Naive B cell (primary cell): ENCODE measurements at regions not wholly inside any gene's neighbourhood (a gene's known extent, or its start where the extent isn't known, plus 50 kb on each side); places are given as distances from the start of the nearest gene placed in this dataset.

Experiments used
- ATAC-seq, 2 donors: fragments of 150-1000 bp; cut with Tn5 transposase; 2 replicates each; pipeline ENCODE4 v1.10.0; 2021; ENCODE audit warnings: low read depth in 2 of 2, mild to moderate bottlenecking in 2 of 2, moderate library complexity in 2 of 2
- DNase-seq: peaks from one replicate; pipeline ENCODE4 v3.0.0; 2022
- H3K27ac Mint-ChIP-seq, 6 donors: one replicate each; pipeline ENCODE4 v1.8.0; 2020 to 2022; ENCODE audit warnings: mild to moderate bottlenecking in 6 of 6, mixed read lengths in 6 of 6, moderate library complexity in 5 of 6, inconsistent platforms in 2 of 6
- H3K27me3 Mint-ChIP-seq, 3 donors: one replicate each; pipeline ENCODE4 v1.8.0; 2021 to 2022; ENCODE audit warnings: mixed read lengths in 3 of 3, mild to moderate bottlenecking in 1 of 3
- H3K36me3 Mint-ChIP-seq, 2 donors: one replicate each; pipeline ENCODE4 v1.8.0; 2020 to 2022; ENCODE audit warnings: mixed read lengths in 2 of 2, inconsistent platforms in 1 of 2, mild to moderate bottlenecking in 1 of 2
- H3K4me1 Mint-ChIP-seq, 3 donors: one replicate each; pipeline ENCODE4 v1.8.0; 2020 to 2022; ENCODE audit warnings: mixed read lengths in 3 of 3, inconsistent platforms in 1 of 3, mild to moderate bottlenecking in 1 of 3, moderate library complexity in 1 of 3
- H3K4me3 Mint-ChIP-seq, 8 donors: one replicate each; pipeline ENCODE4 v1.8.0; 2020 to 2022; ENCODE audit warnings: mild to moderate bottlenecking in 8 of 8, mixed read lengths in 8 of 8, moderate library complexity in 8 of 8, inconsistent platforms in 2 of 8
- H3K9me3 Mint-ChIP-seq, 7 donors: one replicate each; pipeline ENCODE4 v1.8.0; 2020 to 2022; ENCODE audit warnings: mixed read lengths in 7 of 7, mild to moderate bottlenecking in 5 of 7, inconsistent platforms in 2 of 7, moderate library complexity in 1 of 7

DNA sequence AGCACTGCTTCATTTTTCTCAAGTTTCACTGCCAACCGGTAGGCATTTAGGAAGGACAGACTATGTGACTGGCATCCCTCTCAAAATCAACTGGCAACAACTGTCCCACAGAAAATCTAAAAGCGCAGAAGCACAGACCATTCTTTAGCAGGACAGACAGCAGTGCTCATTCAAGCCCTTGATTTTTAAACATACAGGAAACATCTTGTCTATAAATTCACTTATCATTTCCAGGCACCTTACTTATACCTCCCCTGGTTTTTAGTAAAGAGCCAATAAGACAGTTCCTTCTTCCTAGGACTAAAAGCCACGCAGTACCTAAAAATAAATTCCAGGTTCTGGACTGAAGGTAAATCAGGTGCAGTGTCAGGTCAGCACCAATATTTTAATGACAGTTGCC is 343.2 kb upstream of the WWC1 start:
- DNase-seq (no peak), ATAC-seq (no peak)
- H3K27ac Mint-ChIP-seq, result no peak overlapping the region
- H3K9me3 Mint-ChIP-seq, result peaks cover 0 to 7% (median 0%) of the 10 kb centered on the region in 7 donors
- H3K4me1 Mint-ChIP-seq, result no peaks in the 10 kb centered on the region
- no peak overlapping the region for H3K4me3 Mint-ChIP-seq
- H3K27me3 Mint-ChIP-seq, result no peaks in the 10 kb centered on the region
- H3K36me3 Mint-ChIP-seq, result no peaks in the 10 kb centered on the region

DNA sequence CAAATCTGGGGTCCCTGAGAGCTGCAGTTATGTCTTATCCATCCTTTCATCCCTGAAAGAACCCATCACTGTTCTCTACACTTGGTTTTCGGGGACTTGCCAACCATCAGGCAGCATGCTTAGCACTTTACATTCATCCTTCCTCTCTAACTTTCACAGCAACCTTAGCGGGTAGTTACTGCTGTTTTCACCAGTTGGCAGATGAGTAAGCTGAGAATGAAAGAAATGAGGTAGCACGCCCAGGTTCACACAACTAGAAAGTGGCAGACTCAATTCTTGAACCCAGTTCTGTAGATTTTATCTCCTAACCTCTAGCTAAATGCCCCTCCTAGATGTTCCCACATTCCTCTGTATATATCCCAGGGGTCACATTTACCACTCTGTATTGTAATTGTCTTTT is 342.0 kb upstream of the WWC1 start:
- DNase-seq (no peak), ATAC-seq (no peak)
- no peaks in the 10 kb centered on the region for H3K36me3 Mint-ChIP-seq
- no peak overlapping the region for H3K4me3 Mint-ChIP-seq
- no peaks in the 10 kb centered on the region for H3K4me1 Mint-ChIP-seq
- no peak overlapping the region for H3K27ac Mint-ChIP-seq
- H3K27me3 Mint-ChIP-seq, result no peaks in the 10 kb centered on the region
- H3K9me3 Mint-ChIP-seq, result peaks cover 0 to 7% (median 0%) of the 10 kb centered on the region in 7 donors

DNA sequence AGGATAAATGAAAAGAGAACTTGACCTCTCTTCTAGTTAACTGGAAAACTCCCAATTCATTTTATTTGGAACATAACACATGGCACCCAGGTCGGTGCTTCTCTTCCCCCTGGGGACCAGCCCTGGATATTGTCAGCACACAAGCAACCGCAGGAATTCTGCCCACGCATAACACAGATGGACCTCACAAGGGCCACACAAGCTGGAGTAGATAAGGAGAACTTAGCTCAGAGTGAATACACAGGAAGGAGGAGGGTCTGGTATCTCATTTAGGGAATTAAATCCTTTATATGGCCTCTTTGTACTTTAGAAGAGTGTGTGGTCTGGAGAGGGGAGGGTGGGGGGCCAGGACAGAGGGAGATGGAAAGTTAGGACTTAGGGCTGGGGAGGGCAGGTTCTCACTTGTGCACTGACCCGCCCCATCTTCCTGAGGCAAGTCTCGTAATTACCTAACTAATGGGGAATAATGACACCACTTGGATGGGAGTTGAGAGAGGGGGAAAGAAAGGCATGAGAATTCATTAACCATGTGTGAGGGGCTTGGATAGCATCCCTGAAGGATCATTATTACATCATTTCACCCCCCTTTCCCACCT is 341.2 kb upstream of the WWC1 start:
- ATAC-seq (no peak), DNase-seq (no peak)
- Mint-ChIP-seq H3K27ac (no peak overlapping the region), H3K4me3 (no peak overlapping the region), H3K36me3 (no peaks in the 10 kb centered on the region), H3K27me3 (no peaks in the 10 kb centered on the region), H3K9me3 (peaks cover 0 to 7% (median 0%) of the 10 kb centered on the region in 7 donors), H3K4me1 (no peaks in the 10 kb centered on the region)

DNA sequence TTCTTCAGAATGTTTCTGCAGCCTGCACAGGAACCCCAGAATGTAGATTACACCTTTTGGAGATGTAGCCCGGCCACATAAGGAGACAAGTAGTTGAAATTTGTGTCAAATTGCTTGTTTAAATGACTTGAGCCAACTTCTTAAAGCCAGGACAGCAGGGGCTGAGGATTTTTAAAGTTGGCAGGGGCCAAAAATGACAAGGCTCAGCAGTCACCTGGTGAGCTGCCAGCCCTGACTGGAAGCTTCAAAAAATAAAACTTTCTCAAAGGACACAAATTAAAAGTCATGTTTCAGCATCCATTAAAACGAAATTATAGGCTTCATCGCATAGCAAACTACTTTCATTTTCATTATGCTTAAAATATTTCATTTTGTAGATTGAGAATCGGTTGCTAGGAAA is 340.3 kb upstream of the WWC1 start:
- Mint-ChIP-seq H3K4me3 (no peak overlapping the region), H3K36me3 (no peaks in the 10 kb centered on the region), H3K9me3 (peaks cover 0 to 11% (median 2%) of the 10 kb centered on the region in 7 donors), H3K27me3 (no peaks in the 10 kb centered on the region), H3K27ac (no peak overlapping the region), H3K4me1 (no peaks in the 10 kb centered on the region)
- DNase-seq (no peak), ATAC-seq (no peak)

DNA sequence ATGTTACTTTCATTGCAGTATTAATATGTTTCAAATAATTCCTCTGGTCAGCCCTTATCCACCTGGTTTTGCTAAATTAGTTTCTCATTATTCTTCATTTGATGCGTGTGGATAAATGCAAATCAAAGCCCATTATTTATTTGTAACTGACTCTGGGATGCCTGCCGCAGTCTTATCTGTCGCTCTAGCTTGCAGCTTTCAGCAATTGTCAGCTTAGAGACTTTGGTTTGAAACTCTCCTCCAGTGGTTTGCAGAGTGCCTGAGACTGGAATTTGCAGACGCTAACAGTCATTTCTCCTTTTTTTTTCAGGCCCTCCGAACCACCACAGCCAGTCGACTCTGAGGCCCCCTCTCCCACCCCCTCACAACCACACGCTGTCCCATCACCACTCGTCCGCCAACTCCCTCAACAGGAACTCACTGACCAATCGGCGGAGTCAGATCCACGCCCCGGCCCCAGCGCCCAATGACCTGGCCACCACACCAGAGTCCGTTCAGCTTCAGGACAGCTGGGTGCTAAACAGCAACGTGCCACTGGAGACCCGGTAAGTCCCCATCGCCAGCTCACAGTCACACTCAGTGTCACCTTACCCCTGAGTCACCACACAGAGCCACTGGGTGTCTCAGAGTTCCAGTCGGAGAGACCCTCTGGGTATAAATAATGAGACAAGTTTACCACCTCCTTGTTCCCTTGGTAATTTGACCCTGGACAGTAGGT is 339.0 kb upstream of the WWC1 start:
- peaks cover 2 to 16% (median 5%) of the 10 kb centered on the region in 7 donors for H3K9me3 Mint-ChIP-seq
- no peaks in the 10 kb centered on the region for H3K27me3 Mint-ChIP-seq
- no peaks in the 10 kb centered on the region for H3K36me3 Mint-ChIP-seq
- ATAC-seq, result no peak
- no peak overlapping the region for H3K4me3 Mint-ChIP-seq
- H3K4me1 Mint-ChIP-seq, result no peaks in the 10 kb centered on the region
- DNase-seq, result no peak
- H3K27ac Mint-ChIP-seq, result no peak overlapping the region

DNA sequence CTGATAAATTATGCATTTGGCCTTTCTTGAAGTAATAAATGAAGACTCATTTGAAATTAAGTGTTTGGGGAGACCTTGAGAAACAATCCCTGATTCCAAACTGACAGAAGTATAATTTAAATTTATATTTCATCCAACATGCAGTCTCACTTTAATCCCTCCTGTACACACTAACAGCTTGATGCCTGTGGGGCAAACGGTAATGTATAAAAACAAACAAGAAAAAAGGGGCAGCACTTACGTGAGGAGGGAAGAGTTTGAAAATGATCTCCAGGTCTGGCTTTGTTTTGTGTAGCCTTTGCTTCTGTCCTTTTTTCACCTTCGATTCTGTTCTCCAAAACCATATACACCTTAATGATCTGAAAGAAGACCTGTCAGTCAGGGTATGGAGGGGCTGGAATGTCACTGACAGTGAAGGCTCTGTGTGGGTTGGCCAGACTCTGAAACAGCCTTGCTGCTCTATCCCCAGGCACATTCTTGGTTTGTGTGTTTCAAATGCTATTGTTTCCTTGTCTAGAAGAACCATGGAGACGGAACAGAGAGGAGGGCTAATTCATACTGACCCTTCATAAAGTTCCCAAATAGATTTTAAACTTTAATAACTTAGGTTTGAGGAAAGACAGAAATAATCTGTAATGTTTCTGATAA is 338.2 kb upstream of the WWC1 start:
- H3K9me3 Mint-ChIP-seq, result peaks cover 5 to 25% (median 8%) of the 10 kb centered on the region in 7 donors

DNA sequence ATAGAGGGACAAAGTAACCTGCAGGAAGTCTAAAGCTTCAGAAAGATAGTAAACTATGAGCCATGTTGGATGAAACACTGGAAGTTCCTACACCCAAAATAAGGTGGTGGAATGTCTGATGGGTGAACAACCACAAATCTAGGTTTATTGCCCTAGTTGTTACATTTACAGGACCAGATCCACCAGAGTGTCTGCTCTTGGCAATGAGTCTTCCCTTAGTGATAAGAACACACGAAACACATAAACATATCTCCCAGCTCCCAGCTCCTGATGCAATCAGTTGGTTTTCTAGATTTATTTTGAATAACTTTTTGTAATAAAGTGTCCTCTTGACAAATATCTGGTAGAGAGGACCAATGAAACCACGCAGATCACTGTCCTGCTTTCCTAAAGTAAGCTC is 329.7 kb upstream of the WWC1 start:
- no peaks in the 10 kb centered on the region for H3K4me1 Mint-ChIP-seq
- H3K4me3 Mint-ChIP-seq, result no peak overlapping the region
- peaks cover 5 to 15% (median 6%) of the 10 kb centered on the region in 7 donors for H3K9me3 Mint-ChIP-seq
- ATAC-seq (no peak), DNase-seq (no peak)
- no peak overlapping the region for H3K27ac Mint-ChIP-seq
- H3K27me3 Mint-ChIP-seq, result no peaks in the 10 kb centered on the region
- no peaks in the 10 kb centered on the region for H3K36me3 Mint-ChIP-seq

More for the DNA sequence above, 338.2 kb upstream of the WWC1 start:
- H3K4me1 Mint-ChIP-seq, result no peaks in the 10 kb centered on the region
- H3K4me3 Mint-ChIP-seq, result no peak overlapping the region
- ATAC-seq (no peak), DNase-seq (no peak)
- no peaks in the 10 kb centered on the region for H3K27me3 Mint-ChIP-seq
- H3K36me3 Mint-ChIP-seq, result no peaks in the 10 kb centered on the region
- H3K27ac Mint-ChIP-seq, result no peak overlapping the region

DNA sequence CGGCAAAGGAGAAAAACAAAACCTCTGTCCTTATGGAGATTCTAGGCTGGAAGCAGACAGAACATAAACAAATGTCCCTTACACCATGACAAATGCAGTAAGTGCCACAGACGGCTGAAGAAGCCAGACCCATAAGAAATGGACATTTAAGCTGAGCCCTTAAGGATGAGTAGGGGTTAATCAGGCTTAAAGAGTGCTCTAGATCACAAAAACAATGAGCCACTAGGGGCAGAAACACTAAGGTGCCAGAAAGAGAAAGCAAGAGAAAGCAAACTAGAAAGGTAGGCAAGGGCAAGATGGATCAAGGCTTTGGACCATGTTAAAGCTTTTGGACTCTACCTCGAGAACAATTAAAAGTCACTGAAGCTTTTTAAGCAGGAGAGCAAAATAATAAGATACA is 326.9 kb upstream of the WWC1 start:
- no peak overlapping the region for H3K27ac Mint-ChIP-seq
- peaks cover 0 to 4% (median 0%) of the 10 kb centered on the region in 7 donors for H3K9me3 Mint-ChIP-seq
- H3K27me3 Mint-ChIP-seq, result no peaks in the 10 kb centered on the region
- no peaks in the 10 kb centered on the region for H3K4me1 Mint-ChIP-seq
- DNase-seq (no peak), ATAC-seq (no peak)
- no peaks in the 10 kb centered on the region for H3K36me3 Mint-ChIP-seq
- H3K4me3 Mint-ChIP-seq, result no peak overlapping the region

DNA sequence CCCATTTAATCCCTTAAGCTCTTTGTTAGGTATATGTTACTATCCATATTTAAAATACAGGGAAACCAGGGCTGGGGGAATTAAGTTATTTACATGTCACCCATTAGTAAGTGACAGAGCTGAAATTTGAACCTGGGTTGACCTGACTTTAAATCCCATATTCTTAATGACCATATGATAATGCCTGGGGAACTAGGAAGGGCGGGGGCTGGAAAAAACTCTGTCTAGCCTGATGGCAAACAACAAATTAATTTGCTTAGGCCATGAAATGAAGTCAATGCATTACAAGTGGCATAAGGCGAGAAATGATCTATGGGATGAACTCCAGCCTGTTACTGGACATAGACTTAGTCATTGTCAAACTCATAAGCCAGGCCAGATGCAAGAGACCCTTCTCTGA is 325.7 kb upstream of the WWC1 start:
- Mint-ChIP-seq H3K27me3 (no peaks in the 10 kb centered on the region), H3K4me1 (no peaks in the 10 kb centered on the region), H3K9me3 (peaks cover 0 to 8% (median 0%) of the 10 kb centered on the region in 7 donors), H3K36me3 (no peaks in the 10 kb centered on the region), H3K27ac (no peak overlapping the region), H3K4me3 (no peak overlapping the region)
- DNase-seq (no peak), ATAC-seq (no peak)

DNA sequence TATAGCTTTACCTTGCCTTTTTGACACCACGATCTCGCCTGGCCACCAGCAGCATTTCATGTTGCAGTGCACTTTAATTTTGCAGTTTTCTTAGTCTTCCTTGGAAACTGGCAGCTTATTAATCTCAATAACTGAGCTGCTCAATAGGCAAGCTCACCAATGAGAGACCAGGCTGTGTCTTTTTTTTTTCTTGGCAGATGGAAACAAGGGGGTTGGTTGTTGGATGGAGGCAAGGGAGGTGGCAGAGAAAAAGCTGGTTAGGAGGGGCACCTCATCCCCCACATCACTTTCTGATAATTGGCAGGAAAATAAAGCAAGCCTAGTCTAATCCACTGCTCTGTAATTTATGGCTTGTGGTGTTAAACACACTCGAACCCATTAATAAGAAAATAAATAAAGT is 324.5 kb upstream of the WWC1 start:
- Mint-ChIP-seq H3K4me1 (no peaks in the 10 kb centered on the region), H3K9me3 (peaks cover 0 to 8% (median 3%) of the 10 kb centered on the region in 7 donors), H3K36me3 (no peaks in the 10 kb centered on the region), H3K27me3 (no peaks in the 10 kb centered on the region), H3K27ac (no peak overlapping the region), H3K4me3 (no peak overlapping the region)
- no peak for DNase-seq
- ATAC-seq, result no peak

DNA sequence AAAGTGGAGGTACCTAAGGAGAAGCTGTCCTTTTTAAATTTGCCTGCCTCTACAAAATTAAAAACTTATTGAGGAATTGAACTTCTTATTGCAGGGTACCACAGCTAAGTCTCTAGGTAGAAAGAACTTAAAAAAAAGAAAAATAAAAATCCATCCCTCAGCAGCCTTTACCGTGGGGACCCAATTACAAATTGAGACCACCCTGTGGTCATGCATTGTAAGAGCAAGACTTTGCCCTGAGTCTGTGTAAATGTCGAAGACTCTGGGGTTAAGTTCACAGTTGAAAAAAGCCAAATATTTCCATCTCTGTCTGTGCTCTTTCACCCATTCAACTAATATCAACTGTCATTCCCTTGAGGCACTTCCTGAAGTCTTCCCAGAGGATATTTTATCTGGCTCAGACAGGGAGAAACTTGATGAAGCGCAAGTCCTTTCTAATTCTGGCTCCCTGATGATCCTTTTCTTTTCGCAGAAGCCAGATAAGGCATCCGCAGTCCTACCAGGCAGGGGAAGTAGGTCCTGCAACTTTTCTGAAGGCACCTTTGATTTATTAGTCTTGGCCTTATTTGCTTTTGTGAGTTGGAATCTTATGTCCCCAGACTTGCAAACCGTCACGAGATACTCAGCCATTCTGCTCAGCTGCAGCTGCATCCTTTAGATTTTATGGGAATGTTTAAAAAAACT is 323.8 kb upstream of the WWC1 start:
- DNase-seq, result no peak
- no peaks in the 10 kb centered on the region for H3K4me1 Mint-ChIP-seq
- no peaks in the 10 kb centered on the region for H3K27me3 Mint-ChIP-seq
- no peak overlapping the region for H3K27ac Mint-ChIP-seq
- no peaks in the 10 kb centered on the region for H3K36me3 Mint-ChIP-seq
- ATAC-seq, result no peak
- no peak overlapping the region for H3K4me3 Mint-ChIP-seq
- H3K9me3 Mint-ChIP-seq, result peaks cover 0 to 8% (median 3%) of the 10 kb centered on the region in 7 donors

DNA sequence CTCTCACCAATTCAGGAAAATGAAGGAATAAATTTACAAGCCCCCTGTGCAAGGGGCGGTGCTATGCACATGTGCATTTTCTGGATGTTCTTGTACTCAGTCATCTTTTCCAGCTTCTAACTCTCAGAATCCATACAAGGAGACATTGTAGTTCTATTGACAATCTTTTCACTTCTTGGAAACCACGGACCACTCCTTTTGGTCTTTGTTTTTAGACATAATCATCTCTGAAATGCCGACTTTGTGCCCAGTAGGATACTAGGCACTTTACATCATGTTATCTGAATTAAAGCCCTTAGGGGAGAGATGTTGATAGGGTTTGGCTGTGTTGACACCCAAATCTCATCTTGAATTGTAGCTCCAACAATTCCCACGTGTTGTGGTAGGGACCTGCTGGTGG is 322.6 kb upstream of the WWC1 start:
- no peak for DNase-seq
- no peak overlapping the region for H3K4me3 Mint-ChIP-seq
- H3K27me3 Mint-ChIP-seq, result no peaks in the 10 kb centered on the region
- H3K4me1 Mint-ChIP-seq, result no peaks in the 10 kb centered on the region
- H3K9me3 Mint-ChIP-seq, result peaks cover 0 to 12% (median 3%) of the 10 kb centered on the region in 7 donors
- no peak for ATAC-seq
- H3K36me3 Mint-ChIP-seq, result no peaks in the 10 kb centered on the region
- H3K27ac Mint-ChIP-seq, result no peak overlapping the region

DNA sequence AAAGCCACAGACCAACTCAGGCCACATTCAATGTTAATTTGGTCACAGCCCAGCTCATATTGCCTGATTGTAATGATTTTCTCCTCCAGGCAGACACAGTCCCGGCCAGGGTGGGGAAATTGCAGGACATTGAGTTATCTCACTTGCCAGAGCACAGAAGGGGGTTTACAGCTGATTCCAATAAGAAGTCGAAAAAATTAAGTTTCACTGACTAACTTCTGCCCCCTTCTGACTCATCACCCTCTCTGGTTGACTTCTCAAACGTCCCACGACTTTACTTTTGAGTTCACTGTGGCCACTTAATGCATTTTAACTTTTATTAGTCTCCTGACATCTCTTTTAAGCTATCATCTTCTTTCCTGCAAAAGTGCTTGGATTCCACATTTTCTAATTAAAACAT is 321.4 kb upstream of the WWC1 start:
- Mint-ChIP-seq H3K27ac (no peak overlapping the region), H3K27me3 (no peaks in the 10 kb centered on the region), H3K36me3 (no peaks in the 10 kb centered on the region), H3K4me1 (no peaks in the 10 kb centered on the region), H3K4me3 (no peak overlapping the region), H3K9me3 (peaks cover 0 to 12% (median 3%) of the 10 kb centered on the region in 7 donors)
- ATAC-seq, result no peak
- no peak for DNase-seq

DNA sequence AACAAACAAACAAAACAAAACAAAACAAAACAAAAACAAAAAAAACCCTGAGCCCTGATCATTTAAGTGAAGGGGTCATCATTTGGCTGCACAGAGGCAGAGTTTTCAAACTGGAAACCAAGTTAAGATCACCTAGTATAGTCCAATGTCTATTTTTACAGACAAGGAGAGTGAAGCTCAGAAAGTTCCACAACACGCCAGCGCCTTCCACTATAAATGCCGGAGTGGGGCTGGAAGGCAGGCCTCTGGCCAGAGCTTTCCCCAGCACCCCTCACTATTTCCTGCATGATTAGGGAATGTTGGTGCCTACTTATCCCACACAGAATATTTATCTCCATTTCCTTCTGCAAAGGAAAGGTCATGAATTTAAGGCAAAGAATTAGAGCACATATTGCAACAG is 319.7 kb upstream of the WWC1 start:
- Mint-ChIP-seq H3K9me3 (peaks cover 0 to 12% (median 3%) of the 10 kb centered on the region in 7 donors), H3K36me3 (no peaks in the 10 kb centered on the region), H3K27me3 (no peaks in the 10 kb centered on the region), H3K27ac (no peak overlapping the region), H3K4me3 (no peak overlapping the region), H3K4me1 (no peaks in the 10 kb centered on the region)
- no peak for DNase-seq
- ATAC-seq, result no peak
